GM12878 (cell line): ENCODE measurements at regions not wholly inside any gene's neighbourhood (a gene's known extent, or its start where the extent isn't known, plus 50 kb on each side); places are given as distances from the start of the nearest gene placed in this dataset.

Experiments
- ATAC-seq: fragments of 200-7000 bp; cut with Tn5 transposase; 3 replicates; pipeline ENCODE4 v1.9.1; 2020; ENCODE audit warnings: mild to moderate bottlenecking, moderate library complexity
- BruUV-seq: library from RNA; stranded (reverse); fragments of 400-500 nt; replicated peaks from 2 replicates; lab custom pipeline; 2021; lab: Mats Ljungman, UMichigan
- CTCF ChIA-PET: fragments of 300-600 bp; sonication (Branson Sonifier 250); formaldehyde crosslinking; extraction: SDS; loops from one replicate; lab custom pipeline; 2021; ENCODE audit warnings: inconsistent platforms; lab: Yijun Ruan, JAX
- POLR2A ChIA-PET: fragments of 350-600 bp; formaldehyde crosslinking; extraction: SDS; loops from one replicate; lab custom pipeline; 2021; ENCODE audit warnings: inconsistent platforms; lab: Charles Lee
- RAD21 ChIA-PET: fragments of 300-600 bp; sonication (Branson Sonifier 250); formaldehyde crosslinking; loops from one replicate; lab custom pipeline; 2023; ENCODE audit warnings: antibody characterized with exemption; ENCODE audit not compliant: unreplicated experiment; lab: Charles Lee
- SMC1A ChIA-PET: fragments of 300-600 bp; sonication (Branson Sonifier 250); formaldehyde crosslinking; loops from one replicate; lab custom pipeline; 2023; ENCODE audit not compliant: unreplicated experiment, uncharacterized antibody; lab: Charles Lee
- DNase-seq: peaks from one replicate; pipeline ENCODE4 v3.0.0-alpha.2; 2011; ENCODE audit warnings: low read depth, low spot score
- FAIRE-seq: peaks from 3 replicates; lab custom pipeline; 2011; peaks lifted over from hg19 to GRCh38; lab: Jason Lieb, UNC
- H2AFZ ChIP-seq: 2 replicates; pipeline ENCODE4 v1.6.0; 2011; ENCODE audit warnings: low read depth, low read length, control low read depth; ENCODE audit not compliant: control insufficient read depth
- H3K27ac ChIP-seq: 2 replicates; pipeline ENCODE4 v1.5.1; 2011; ENCODE audit warnings: control low read depth; ENCODE audit not compliant: control insufficient read depth, insufficient read depth
- H3K27me3 ChIP-seq, 2 experiments: replicated peaks in 1 of 2; 2 replicates each; pipeline versions ENCODE4 v1.6.0 to v1.6.1; 2011; ENCODE audit warnings: low read length in 1 of 2; ENCODE audit not compliant: control insufficient read depth in 2 of 2, insufficient read depth in 2 of 2
- H3K36me3 ChIP-seq, 2 experiments: 2 replicates each; pipeline ENCODE4 v1.5.1; 2011; ENCODE audit warnings: low read length in 1 of 2; ENCODE audit not compliant: control insufficient read depth in 2 of 2, insufficient read depth in 2 of 2
- H3K4me1 ChIP-seq: 2 replicates; pipeline ENCODE4 v1.6.1; 2011; ENCODE audit warnings: mild to moderate bottlenecking, low read length, moderate library complexity, mixed read lengths; ENCODE audit not compliant: control insufficient read depth, insufficient read depth
- H3K4me2 ChIP-seq: 2 replicates; pipeline ENCODE4 v1.6.0; 2011; ENCODE audit warnings: control low read depth; ENCODE audit not compliant: control insufficient read depth, insufficient read depth
- H3K4me3 ChIP-seq: fragments of 200-600 bp; sonication (generic); 2 replicates; pipeline ENCODE4 v1.5.1; 2016
- H3K79me2 ChIP-seq: 2 replicates; pipeline ENCODE4 v1.6.0; 2011; ENCODE audit warnings: low read length; ENCODE audit not compliant: control insufficient read depth, insufficient read depth
- H3K9ac ChIP-seq: 2 replicates; pipeline ENCODE4 v1.8.0; 2011; ENCODE audit warnings: low read length, control low read depth, mixed read lengths; ENCODE audit not compliant: control insufficient read depth, insufficient read depth
- H3K9me3 ChIP-seq: replicated peaks from 3 replicates; pipeline ENCODE4 v1.5.1; 2011; ENCODE audit warnings: mild to moderate bottlenecking, low read length; ENCODE audit not compliant: control insufficient read depth, insufficient read depth
- H4K20me1 ChIP-seq: 2 replicates; pipeline ENCODE4 v1.6.0; 2011; ENCODE audit not compliant: control insufficient read depth, insufficient read depth
- CBX5 ChIP-seq: sonication (generic); IDR thresholded peaks from 2 replicates; pipeline ENCODE4 v1.6.1; 2016; ENCODE audit warnings: low read depth, moderate library complexity, mild to moderate bottlenecking, inconsistent platforms
- CREB1 ChIP-seq: IDR thresholded peaks from 2 replicates; pipeline ENCODE4 v1.6.1; 2012; ENCODE audit warnings: low read depth, mild to moderate bottlenecking, inconsistent platforms
- EP300 ChIP-seq, 2 experiments: fragments of 150-350 bp in 1 of 2; IDR thresholded peaks; 2 replicates each; pipeline ENCODE4 v1.6.1; 2011 to 2012; ENCODE audit warnings: low read depth in 2 of 2, low read length in 2 of 2, borderline replicate concordance in 1 of 2, improper control_type of control experiment in 1 of 2, inconsistent platforms in 1 of 2; ENCODE audit not compliant: control insufficient read depth in 1 of 2
- GATAD2B ChIP-seq: fragments of 450-650 bp; conservative IDR thresholded peaks from 2 replicates; pipeline ENCODE4 v1.6.1; 2017; ENCODE audit warnings: low read depth, mild to moderate bottlenecking, moderate library complexity
- HDGF ChIP-seq: fragments of 450-650 bp; IDR thresholded peaks from 2 replicates; pipeline ENCODE4 v1.6.1; 2016; ENCODE audit warnings: antibody characterized with exemption
- LARP7 ChIP-seq: fragments of 450-650 bp; IDR thresholded peaks from 2 replicates; pipeline ENCODE4 v1.6.1; 2017; ENCODE audit warnings: mild to moderate bottlenecking
- RAD51 ChIP-seq: fragments of 450-650 bp; IDR thresholded peaks from 2 replicates; pipeline ENCODE4 v1.6.1; 2016; ENCODE audit warnings: moderate library complexity, mild to moderate bottlenecking, inconsistent platforms
- SMAD5 ChIP-seq: IDR thresholded peaks from 2 replicates; pipeline ENCODE4 v1.6.1; 2016; ENCODE audit warnings: antibody characterized with exemption, low read depth
- ZNF207 ChIP-seq: fragments of 450-650 bp; IDR thresholded peaks from 2 replicates; pipeline ENCODE4 v1.6.1; 2014; ENCODE audit warnings: antibody characterized with exemption, mild to moderate bottlenecking, borderline replicate concordance
- ZNF217 ChIP-seq: fragments of 450-650 bp; IDR thresholded peaks from 2 replicates; pipeline ENCODE4 v1.6.1; 2017; ENCODE audit warnings: antibody characterized with exemption, mild to moderate bottlenecking
- WGBS: methylation state at CpG from one replicate; pipeline ENCODE4 v1.1.6; 2016; ENCODE audit warnings: low lambda C conversion rate; ENCODE audit not compliant: insufficient replicate concordance, insufficient coverage; ENCODE audit errors: missing lambda C conversion rate; 5-methylcytosine and 5-hydroxymethylcytosine counted together
- in situ Hi-C: fragments of 300-500 bp; cut with MboI; formaldehyde crosslinking; loops from 9 replicates; pipeline ENCODE4 v1.14.3; 2018; ENCODE audit warnings: mixed read lengths
- intact Hi-C: fragments of 100-400 bp; cut with micrococcal nuclease; formaldehyde crosslinking; loops from one replicate; pipeline ENCODE4 v1.14.2; 2022; ENCODE audit not compliant: unreplicated experiment
- TF ChIP-seq, protein P1 (sequence below): fragments of 450-650 bp; IDR thresholded peaks from 2 replicates; pipeline ENCODE4 v1.6.1; 2017; ENCODE audit warnings: low read depth, mild to moderate bottlenecking, moderate library complexity
- TF ChIP-seq, protein P2 (sequence below): fragments of 450-650 bp; IDR thresholded peaks from 2 replicates; pipeline ENCODE4 v1.6.1; 2016; ENCODE audit warnings: mild to moderate bottlenecking
- TF ChIP-seq, protein P3 (sequence below), 3 experiments: IDR thresholded peaks in 2 of 3; conservative IDR thresholded peaks in 1 of 3; 2 replicates each; pipeline ENCODE4 v1.5.1; 2011; ENCODE audit warnings: low read depth in 3 of 3, low read length in 3 of 3, mild to moderate bottlenecking in 3 of 3, control low read depth in 2 of 3, moderate library complexity in 2 of 3, inconsistent platforms in 1 of 3, mixed read lengths in 1 of 3; ENCODE audit not compliant: control insufficient read depth in 2 of 3, insufficient read depth in 1 of 3; ENCODE audit errors: extremely low read depth in 1 of 3

DNA sequence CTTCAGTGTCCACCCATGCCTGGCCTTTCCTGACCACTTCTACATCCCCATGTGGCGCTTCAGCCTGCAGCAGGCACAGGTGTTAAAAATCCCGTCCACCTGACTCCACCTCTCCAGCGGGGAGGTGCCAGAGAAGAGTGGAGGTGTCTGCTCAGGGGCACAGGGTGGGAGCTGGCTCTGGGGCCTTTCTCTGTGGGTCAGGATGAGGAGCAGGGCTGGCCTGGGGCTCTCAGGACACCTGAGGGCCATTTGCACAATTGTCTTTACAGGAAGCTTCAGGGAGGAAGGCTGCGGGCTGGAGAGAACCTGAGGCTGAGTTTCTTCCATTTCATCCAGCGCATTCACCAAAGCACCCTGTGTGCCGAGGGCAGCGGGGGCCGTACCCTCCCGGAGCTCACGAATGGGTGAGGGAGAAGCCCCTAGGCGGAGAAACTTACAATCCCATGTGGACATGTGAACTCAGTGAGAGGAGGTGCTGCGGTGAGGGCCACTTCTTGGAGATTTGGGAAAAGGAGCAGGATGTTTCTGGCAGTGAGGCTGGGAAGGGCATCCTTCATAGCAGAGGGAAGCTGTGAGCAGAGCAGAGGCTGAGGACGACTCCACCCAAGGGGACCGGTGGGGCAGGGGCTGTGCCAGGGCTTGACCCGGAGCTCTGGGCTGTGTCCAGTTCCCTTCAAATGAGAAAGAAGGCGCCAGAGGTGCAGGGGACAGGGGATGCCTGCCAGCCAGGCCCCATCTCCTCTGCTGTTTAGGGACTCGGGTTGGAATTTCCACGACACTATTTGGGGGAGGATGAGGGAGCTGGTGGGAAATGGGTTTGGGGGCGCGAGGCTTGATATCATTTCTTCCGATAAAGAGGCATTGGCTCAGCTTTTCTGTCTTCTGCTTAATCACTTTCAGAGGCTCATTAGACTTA lies 155.2 kb upstream of the MYCN start:
- SMC1A ChIA-PET: interaction anchor here (0.8 kb wide), 1 partner anchor 101 kb away, joined by 3 read pairs; no protein-coding TSS in a partner anchor
- no TSS peak for BruUV-seq
- intact Hi-C loops: no loop called here
- H3K9me3 ChIP-seq: no peaks in the 10 kb centered on the region
- H3K36me3 ChIP-seq: no peaks in the 10 kb centered on the region
- 21% methylated on average over 19 of the region's 21 CpGs for WGBS
- H3K9ac ChIP-seq: no peak overlapping the region
- RAD21 ChIA-PET: no interaction called here
- POLR2A ChIA-PET: no interaction called here
- no peak for DNase-seq
- no peak for ATAC-seq
- FAIRE-seq: no peak
- H4K20me1 ChIP-seq: no peaks in the 10 kb centered on the region
- CTCF ChIA-PET: no interaction called here
- no peaks in the 10 kb centered on the region for H3K79me2 ChIP-seq
- no peaks in the 10 kb centered on the region for H3K4me1 ChIP-seq
- no peak overlapping the region for H3K4me3 ChIP-seq
- TF ChIP-seq, protein P1, sequence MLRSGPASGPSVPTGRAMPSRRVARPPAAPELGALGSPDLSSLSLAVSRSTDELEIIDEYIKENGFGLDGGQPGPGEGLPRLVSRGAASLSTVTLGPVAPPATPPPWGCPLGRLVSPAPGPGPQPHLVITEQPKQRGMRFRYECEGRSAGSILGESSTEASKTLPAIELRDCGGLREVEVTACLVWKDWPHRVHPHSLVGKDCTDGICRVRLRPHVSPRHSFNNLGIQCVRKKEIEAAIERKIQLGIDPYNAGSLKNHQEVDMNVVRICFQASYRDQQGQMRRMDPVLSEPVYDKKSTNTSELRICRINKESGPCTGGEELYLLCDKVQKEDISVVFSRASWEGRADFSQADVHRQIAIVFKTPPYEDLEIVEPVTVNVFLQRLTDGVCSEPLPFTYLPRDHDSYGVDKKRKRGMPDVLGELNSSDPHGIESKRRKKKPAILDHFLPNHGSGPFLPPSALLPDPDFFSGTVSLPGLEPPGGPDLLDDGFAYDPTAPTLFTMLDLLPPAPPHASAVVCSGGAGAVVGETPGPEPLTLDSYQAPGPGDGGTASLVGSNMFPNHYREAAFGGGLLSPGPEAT: no peak
- no peak for TF ChIP-seq ZNF207
- no peak for TF ChIP-seq ZNF217
- TF ChIP-seq SMAD5: no peak
- TF ChIP-seq EP300 (IDR thresholded peaks at IDR 0.05; ENCODE audit: borderline replicate concordance in 1 of 2, control insufficient read depth in 1 of 2, low read depth in 2 of 2, low read length in 2 of 2): no peak
- TF ChIP-seq, protein P2, sequence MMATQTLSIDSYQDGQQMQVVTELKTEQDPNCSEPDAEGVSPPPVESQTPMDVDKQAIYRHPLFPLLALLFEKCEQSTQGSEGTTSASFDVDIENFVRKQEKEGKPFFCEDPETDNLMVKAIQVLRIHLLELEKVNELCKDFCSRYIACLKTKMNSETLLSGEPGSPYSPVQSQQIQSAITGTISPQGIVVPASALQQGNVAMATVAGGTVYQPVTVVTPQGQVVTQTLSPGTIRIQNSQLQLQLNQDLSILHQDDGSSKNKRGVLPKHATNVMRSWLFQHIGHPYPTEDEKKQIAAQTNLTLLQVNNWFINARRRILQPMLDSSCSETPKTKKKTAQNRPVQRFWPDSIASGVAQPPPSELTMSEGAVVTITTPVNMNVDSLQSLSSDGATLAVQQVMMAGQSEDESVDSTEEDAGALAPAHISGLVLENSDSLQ: no peak
- TF ChIP-seq CREB1: no peak
- TF ChIP-seq, protein P3, sequence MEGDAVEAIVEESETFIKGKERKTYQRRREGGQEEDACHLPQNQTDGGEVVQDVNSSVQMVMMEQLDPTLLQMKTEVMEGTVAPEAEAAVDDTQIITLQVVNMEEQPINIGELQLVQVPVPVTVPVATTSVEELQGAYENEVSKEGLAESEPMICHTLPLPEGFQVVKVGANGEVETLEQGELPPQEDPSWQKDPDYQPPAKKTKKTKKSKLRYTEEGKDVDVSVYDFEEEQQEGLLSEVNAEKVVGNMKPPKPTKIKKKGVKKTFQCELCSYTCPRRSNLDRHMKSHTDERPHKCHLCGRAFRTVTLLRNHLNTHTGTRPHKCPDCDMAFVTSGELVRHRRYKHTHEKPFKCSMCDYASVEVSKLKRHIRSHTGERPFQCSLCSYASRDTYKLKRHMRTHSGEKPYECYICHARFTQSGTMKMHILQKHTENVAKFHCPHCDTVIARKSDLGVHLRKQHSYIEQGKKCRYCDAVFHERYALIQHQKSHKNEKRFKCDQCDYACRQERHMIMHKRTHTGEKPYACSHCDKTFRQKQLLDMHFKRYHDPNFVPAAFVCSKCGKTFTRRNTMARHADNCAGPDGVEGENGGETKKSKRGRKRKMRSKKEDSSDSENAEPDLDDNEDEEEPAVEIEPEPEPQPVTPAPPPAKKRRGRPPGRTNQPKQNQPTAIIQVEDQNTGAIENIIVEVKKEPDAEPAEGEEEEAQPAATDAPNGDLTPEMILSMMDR (IDR thresholded peaks at IDR 0.05 in 2 of 3, conservative IDR thresholded peaks at IDR 0.05 in 1 of 3; ENCODE audit: control insufficient read depth in 2 of 3, extremely low read depth in 1 of 3, insufficient read depth in 1 of 3, low read depth in 3 of 3, low read length in 3 of 3): no peak
- no peak for TF ChIP-seq CBX5
- no peak for TF ChIP-seq RAD51
- no peak for TF ChIP-seq HDGF
- no peak for TF ChIP-seq GATAD2B
- TF ChIP-seq LARP7: no peak
- TF ChIP-seq, all 136 proteins: peak for 0
- H3K4me2 ChIP-seq: no peak overlapping the region
- in situ Hi-C loops: no loop called here
- H3K27me3 ChIP-seq: no peaks in the 10 kb centered on the region; a peak in 1 of 4 replicates
- H2AFZ ChIP-seq: no peak overlapping the region
- no peak overlapping the region for H3K27ac ChIP-seq
